Neural progenitor cell (in vitro differentiated cells): ENCODE measurements at regions not wholly inside any gene's neighbourhood (a gene's known extent, or its start where the extent isn't known, plus 50 kb on each side); places are given as distances from the start of the nearest gene placed in this dataset.

ENCODE experiments used
- DNase-seq: peaks from one replicate; pipeline ENCODE4 v3.0.0-alpha.2; 2016; ENCODE audit warnings: low spot score
- H2AFZ ChIP-seq: fragments of 200-600 bp; sonication (generic); replicated peaks from 2 replicates; pipeline ENCODE4 v1.6.1; 2016; ENCODE audit warnings: antibody characterized with exemption
- H3F3A ChIP-seq: fragments of 200-600 bp; sonication (generic); 2 replicates; pipeline ENCODE4 v1.6.1; 2016; ENCODE audit warnings: antibody characterized with exemption, low read depth
- H3K27ac ChIP-seq: fragments of 200-600 bp; sonication (generic); 2 replicates; pipeline ENCODE4 v1.5.1; 2016; ENCODE audit warnings: mild to moderate bottlenecking
- H3K27me3 ChIP-seq: fragments of 200-600 bp; sonication (generic); 2 replicates; pipeline ENCODE4 v1.6.1; 2016; ENCODE audit warnings: mild to moderate bottlenecking, moderate library complexity
- H3K36me3 ChIP-seq: fragments of 200-600 bp; sonication (generic); 2 replicates; pipeline ENCODE4 v1.5.1; 2016
- H3K4me1 ChIP-seq: fragments of 200-600 bp; sonication (generic); 2 replicates; pipeline ENCODE4 v1.6.1; 2016; ENCODE audit warnings: mixed run types
- H3K4me2 ChIP-seq: fragments of 200-600 bp; sonication (generic); 2 replicates; pipeline ENCODE4 v1.6.1; 2016
- H3K4me3 ChIP-seq: fragments of 200-600 bp; sonication (generic); 2 replicates; pipeline ENCODE4 v1.5.1; 2016
- H3K79me2 ChIP-seq: fragments of 200-600 bp; sonication (generic); 2 replicates; pipeline ENCODE4 v1.6.1; 2016; ENCODE audit warnings: low read depth
- H3K9ac ChIP-seq: fragments of 200-600 bp; sonication (generic); 2 replicates; pipeline ENCODE4 v1.6.1; 2016
- H3K9me3 ChIP-seq: fragments of 200-600 bp; sonication (generic); 2 replicates; pipeline ENCODE4 v1.5.1; 2016; ENCODE audit warnings: low read depth
- H4K20me1 ChIP-seq: fragments of 200-600 bp; sonication (generic); 2 replicates; pipeline ENCODE4 v1.6.1; 2016; ENCODE audit warnings: low read depth
- H3K27ac Mint-ChIP-seq: 3 replicates; pipeline ENCODE4 v1.8.0; 2021; ENCODE audit warnings: mixed read lengths
- H3K27me3 Mint-ChIP-seq: 2 replicates; pipeline ENCODE4 v1.8.0; 2022; ENCODE audit warnings: low read depth, mild to moderate bottlenecking, inconsistent platforms, moderate library complexity, mixed read lengths; ENCODE audit not compliant: insufficient read depth
- H3K36me3 Mint-ChIP-seq: 3 replicates; pipeline ENCODE4 v1.8.0; 2021; ENCODE audit warnings: mixed read lengths
- H3K4me1 Mint-ChIP-seq: 3 replicates; pipeline ENCODE4 v1.8.0; 2021; ENCODE audit warnings: mixed read lengths
- H3K4me3 Mint-ChIP-seq: 3 replicates; pipeline ENCODE4 v1.8.0; 2021; ENCODE audit warnings: mild to moderate bottlenecking, moderate library complexity, mixed read lengths
- H3K9me3 Mint-ChIP-seq: 3 replicates; pipeline ENCODE4 v1.8.0; 2020; ENCODE audit warnings: mixed read lengths
- CTCF ChIP-seq: fragments of 200-600 bp; sonication (generic); IDR thresholded peaks from 2 replicates; pipeline ENCODE4 v1.5.1; 2017; ENCODE audit warnings: antibody characterized with exemption, mild to moderate bottlenecking
- EZH2 ChIP-seq: fragments of 200-600 bp; sonication (generic); IDR thresholded peaks from 2 replicates; pipeline ENCODE4 v1.6.1; 2017; ENCODE audit warnings: antibody characterized with exemption, mild to moderate bottlenecking, moderate library complexity
- EZH2phosphoT487 ChIP-seq: fragments of 200-600 bp; sonication (generic); IDR thresholded peaks from 2 replicates; pipeline ENCODE4 v1.6.1; 2017; ENCODE audit warnings: antibody characterized with exemption

DNA sequence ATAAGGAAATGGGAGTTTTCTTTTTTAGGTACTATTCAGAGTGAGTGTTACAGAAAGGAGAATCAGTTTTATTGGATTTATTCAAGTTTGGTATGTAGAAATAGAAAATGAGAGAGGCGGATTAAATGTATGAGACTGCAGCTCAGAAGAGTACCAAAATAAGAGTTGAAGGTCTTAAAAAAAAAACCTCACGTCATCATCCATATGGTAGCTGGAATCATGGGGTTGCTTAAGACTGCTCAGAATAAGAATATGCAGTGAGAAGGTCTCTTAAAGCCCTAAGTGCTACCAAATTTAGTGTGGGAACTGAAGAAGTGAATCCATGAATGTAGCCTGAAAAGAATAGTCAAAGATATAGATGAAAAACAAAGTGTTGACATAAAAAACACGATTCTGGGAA is 825.5 kb upstream of the SEL1L start:
- no peaks in the 10 kb centered on the region for H3K9me3 ChIP-seq
- no peaks in the 10 kb centered on the region for H3K27me3 ChIP-seq
- Mint-ChIP-seq H3K27me3 (peaks cover 2% of the 10 kb centered on the region), H3K36me3 (no peaks in the 10 kb centered on the region), H3K4me3 (no peak overlapping the region), H3K4me1 (no peaks in the 10 kb centered on the region), H3K9me3 (no peaks in the 10 kb centered on the region), H3K27ac (no peak overlapping the region)
- no peaks in the 10 kb centered on the region for H3K4me1 ChIP-seq
- no peaks in the 10 kb centered on the region for H4K20me1 ChIP-seq
- no peak overlapping the region for H3K27ac ChIP-seq
- TF ChIP-seq EZH2 (no peak), CTCF (no peak), EZH2phosphoT487 (no peak)
- no peak overlapping the region for H2AFZ ChIP-seq
- no peak overlapping the region for H3K4me3 ChIP-seq
- H3K36me3 ChIP-seq, result no peaks in the 10 kb centered on the region
- H3K4me2 ChIP-seq, result no peak overlapping the region
- no peak overlapping the region for H3K9ac ChIP-seq
- H3K79me2 ChIP-seq, result no peaks in the 10 kb centered on the region
- H3F3A ChIP-seq, result no peaks in the 10 kb centered on the region
- no peak for DNase-seq

DNA sequence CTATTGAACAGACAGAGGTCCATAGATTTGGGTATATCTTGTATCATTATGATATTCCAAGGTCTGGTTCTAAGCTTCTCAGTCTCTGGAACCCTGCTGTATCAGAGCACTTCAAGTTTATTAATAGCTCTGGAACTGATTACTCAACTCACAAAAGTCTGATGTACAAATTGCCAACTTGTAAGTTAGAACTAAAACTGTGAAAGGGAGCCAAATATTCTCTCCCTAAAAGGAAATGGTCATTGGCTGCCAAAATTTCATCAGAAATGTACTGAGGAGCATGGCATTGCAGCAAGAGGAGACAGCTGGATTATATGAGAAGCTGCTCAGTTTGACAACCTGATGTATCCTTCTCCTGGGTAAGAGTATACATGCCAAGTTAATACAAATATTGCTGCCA is 828.8 kb upstream of the SEL1L start:
- Histone ChIP-seq H4K20me1 (no peaks in the 10 kb centered on the region), H3F3A (no peaks in the 10 kb centered on the region), H3K79me2 (no peaks in the 10 kb centered on the region), H2AFZ (no peak overlapping the region), H3K9me3 (no peaks in the 10 kb centered on the region), H3K36me3 (no peaks in the 10 kb centered on the region), H3K9ac (no peak overlapping the region), H3K4me3 (no peak overlapping the region), H3K4me1 (no peaks in the 10 kb centered on the region), H3K27ac (no peak overlapping the region), H3K4me2 (no peak overlapping the region), H3K27me3 (no peaks in the 10 kb centered on the region)
- DNase-seq, result no peak
- TF ChIP-seq CTCF, result no peak
- no peak for TF ChIP-seq EZH2phosphoT487
- TF ChIP-seq EZH2, result no peak
- no peaks in the 10 kb centered on the region for H3K9me3 Mint-ChIP-seq
- no peaks in the 10 kb centered on the region for H3K4me1 Mint-ChIP-seq
- H3K4me3 Mint-ChIP-seq, result no peak overlapping the region
- peaks cover 5% of the 10 kb centered on the region for H3K27me3 Mint-ChIP-seq
- H3K36me3 Mint-ChIP-seq, result no peaks in the 10 kb centered on the region
- no peak overlapping the region for H3K27ac Mint-ChIP-seq

- no peaks in the 10 kb centered on the region for H4K20me1 ChIP-seq
- no peaks in the 10 kb centered on the region for H3K4me1 ChIP-seq
- H3K27me3 Mint-ChIP-seq, result peaks cover 5% of the 10 kb centered on the region
- no peak overlapping the region for H3K4me3 Mint-ChIP-seq
- no peaks in the 10 kb centered on the region for H3K9me3 Mint-ChIP-seq
- no peak for DNase-seq
- no peak overlapping the region for H3K4me3 ChIP-seq
- H2AFZ ChIP-seq, result no peak overlapping the region
- H3K27me3 ChIP-seq, result no peaks in the 10 kb centered on the region
- H3K4me2 ChIP-seq, result no peak overlapping the region
- TF ChIP-seq CTCF (no peak), EZH2phosphoT487 (no peak), EZH2 (no peak)
- H3K36me3 Mint-ChIP-seq, result no peaks in the 10 kb centered on the region
- H3K27ac ChIP-seq, result no peak overlapping the region
- no peaks in the 10 kb centered on the region for H3K4me1 Mint-ChIP-seq
- H3K9me3 ChIP-seq, result no peaks in the 10 kb centered on the region
- no peak overlapping the region for H3K27ac Mint-ChIP-seq
- H3F3A ChIP-seq, result no peaks in the 10 kb centered on the region
- no peak overlapping the region for H3K9ac ChIP-seq
- H3K36me3 ChIP-seq, result no peaks in the 10 kb centered on the region
- no peaks in the 10 kb centered on the region for H3K79me2 ChIP-seq
These were observed 831.8 kb upstream of the SEL1L start for GRCh38 chr14:82365471-82365870.

- Histone ChIP-seq H4K20me1 (no peaks in the 10 kb centered on the region), H2AFZ (no peak overlapping the region), H3K9ac (no peak overlapping the region), H3K27ac (no peak overlapping the region), H3K36me3 (no peaks in the 10 kb centered on the region), H3K4me1 (no peaks in the 10 kb centered on the region), H3K4me2 (no peak overlapping the region), H3K27me3 (no peaks in the 10 kb centered on the region), H3K4me3 (no peak overlapping the region), H3F3A (no peaks in the 10 kb centered on the region), H3K9me3 (no peaks in the 10 kb centered on the region), H3K79me2 (no peaks in the 10 kb centered on the region)
- Mint-ChIP-seq H3K9me3 (no peaks in the 10 kb centered on the region), H3K27me3 (peaks cover 3% of the 10 kb centered on the region), H3K4me1 (no peaks in the 10 kb centered on the region), H3K4me3 (no peak overlapping the region), H3K36me3 (no peaks in the 10 kb centered on the region), H3K27ac (no peak overlapping the region)
- DNase-seq, result peak; percentile 14
- no peak for TF ChIP-seq EZH2
- peak; percentile 41 for TF ChIP-seq CTCF
These were observed 833.1 kb upstream of the SEL1L start for GRCh38 chr14:82366803-82367202.
